GM12892 (cell line): ENCODE measurements at regions not wholly inside any gene's neighbourhood (a gene's known extent, or its start where the extent isn't known, plus 50 kb on each side); places are given as distances from the start of the nearest gene placed in this dataset.

Experiments
- POLR2A ChIP-seq: IDR thresholded peaks from 2 replicates; pipeline ENCODE4 v1.6.1; 2011; ENCODE audit warnings: low read depth, low read length, control low read depth
- POLR2AphosphoS5 ChIP-seq: IDR thresholded peaks from 2 replicates; pipeline ENCODE4 v1.6.1; 2011; ENCODE audit warnings: low read depth, low read length, control low read depth
- TAF1 ChIP-seq: IDR thresholded peaks from 2 replicates; pipeline ENCODE4 v1.6.1; 2011; ENCODE audit warnings: low read depth, mild to moderate bottlenecking, control low read depth, low read length, borderline replicate concordance

- no peak for TF ChIP-seq POLR2A
- TF ChIP-seq TAF1: no peak
- no peak for TF ChIP-seq POLR2AphosphoS5
These were observed 460.7 kb upstream of the RGS18 start for GRCh38 chr1:191697556-191697955.
